HepG2 (cell line): ENCODE measurements at regions not wholly inside any gene's neighbourhood (a gene's known extent, or its start where the extent isn't known, plus 50 kb on each side); places are given as distances from the start of the nearest gene placed in this dataset.
A peak's percentile ranks its signal among the peaks of the same experiment; 100 is the strongest.

ENCODE experiments used
- ATAC-seq: fragments of 200-7000 bp; cut with Tn5 transposase; 3 replicates; pipeline ENCODE4 v1.9.1; 2020; ENCODE audit warnings: mild to moderate bottlenecking, moderate library complexity
- BruUV-seq: library from RNA; stranded (reverse); fragments of 400-500 nt; replicated peaks from 2 replicates; lab custom pipeline; 2021; lab: Mats Ljungman, UMichigan
- CTCF ChIA-PET: fragments of 300-600 bp; formaldehyde crosslinking; extraction: SDS; loops from one replicate; lab custom pipeline; 2021; ENCODE audit warnings: low total read pairs, inconsistent platforms, low intra/inter-chr PET ratio; lab: Yijun Ruan, JAX
- POLR2A ChIA-PET: fragments of 350-600 bp; sonication (Branson Sonifier 250); formaldehyde crosslinking; loops from one replicate; lab custom pipeline; 2020; ENCODE audit warnings: antibody characterized with exemption, inconsistent platforms; lab: Yijun Ruan, JAX
- DNase-seq: peaks from one replicate; pipeline ENCODE4 v3.0.0-alpha.2; 2015; ENCODE audit warnings: low spot score
- FAIRE-seq: peaks from 3 replicates; lab custom pipeline; 2011; peaks lifted over from hg19 to GRCh38; lab: Jason Lieb, UNC
- H2AFZ ChIP-seq: one replicate; pipeline ENCODE4 v1.6.1; 2011; ENCODE audit warnings: low read length, inconsistent platforms
- H3K27ac ChIP-seq: fragments of 300-600 bp; 3 replicates; pipeline ENCODE4 v1.8.0; 2011; ENCODE audit warnings: mixed run types, mild to moderate bottlenecking, mixed read lengths, low read length, inconsistent platforms; ENCODE audit not compliant: insufficient read depth; ENCODE audit errors: extremely low read length
- H3K27me3 ChIP-seq, 2 experiments: fragments of 200-600 bp in 1 of 2; 2 replicates in 1 of 2; 3 replicates in 1 of 2; pipeline versions ENCODE4 v1.6.0 to v1.8.0; 2011; ENCODE audit warnings: low read length in 2 of 2, mild to moderate bottlenecking in 2 of 2, moderate library complexity in 2 of 2, inconsistent platforms in 1 of 2; ENCODE audit not compliant: insufficient read depth in 2 of 2, control insufficient read depth in 1 of 2
- H3K36me3 ChIP-seq, 2 experiments: fragments of 200-600 bp in 1 of 2; replicated peaks in 1 of 2; 2 replicates in 1 of 2; 3 replicates in 1 of 2; pipeline versions ENCODE4 v1.5.1 to v1.8.0; 2011; ENCODE audit warnings: low read length in 2 of 2, inconsistent platforms in 1 of 2; ENCODE audit not compliant: insufficient read depth in 2 of 2, control insufficient read depth in 1 of 2
- H3K4me1 ChIP-seq: 2 replicates; pipeline ENCODE4 v1.5.1; 2012; ENCODE audit warnings: low read length, inconsistent platforms; ENCODE audit not compliant: insufficient read depth
- H3K4me2 ChIP-seq: 2 replicates; pipeline ENCODE4 v1.6.0; 2011; ENCODE audit warnings: low read depth, low read length, inconsistent platforms
- H3K4me3 ChIP-seq, 3 experiments: fragments of 200-600 bp in 1 of 3; sonication (generic), shearing (Covaris generic) in 1 of 3; replicated peaks in 1 of 3; 2 replicates each; pipeline ENCODE4 v1.5.1; 2011 to 2016; ENCODE audit warnings: low read length in 3 of 3, inconsistent platforms in 2 of 3, low read depth in 2 of 3, mild to moderate bottlenecking in 2 of 3, control low read depth in 1 of 3, mixed read lengths in 1 of 3; ENCODE audit not compliant: insufficient read depth in 1 of 3
- H3K79me2 ChIP-seq: one replicate; pipeline ENCODE4 v1.6.1; 2011; ENCODE audit warnings: low read length, inconsistent platforms; ENCODE audit not compliant: insufficient read depth
- H3K9ac ChIP-seq: 2 replicates; pipeline ENCODE4 v1.6.0; 2011; ENCODE audit warnings: mild to moderate bottlenecking, low read depth, low read length, inconsistent platforms; ENCODE audit not compliant: insufficient read depth
- H3K9me3 ChIP-seq: 2 replicates; pipeline ENCODE4 v1.5.1; 2012; ENCODE audit warnings: mild to moderate bottlenecking, low read length
- H4K20me1 ChIP-seq: 2 replicates; pipeline ENCODE4 v1.6.0; 2011; ENCODE audit warnings: inconsistent platforms, mild to moderate bottlenecking, low read length, moderate library complexity; ENCODE audit not compliant: insufficient read depth
- CC2D1A ChIP-seq: sonication (generic); formaldehyde crosslinking; IDR thresholded peaks from 2 replicates; pipeline ENCODE4 v1.8.1; 2023; ENCODE audit warnings: mild to moderate bottlenecking, missing genetic modification reagents
- GZF1 ChIP-seq: sonication (generic); formaldehyde crosslinking; IDR thresholded peaks from 2 replicates; pipeline ENCODE4 v1.5.1; 2020; ENCODE audit warnings: mild to moderate bottlenecking, missing genetic modification reagents
- HIVEP1 ChIP-seq: sonication (generic); formaldehyde crosslinking; IDR thresholded peaks from 2 replicates; pipeline ENCODE4 v1.4.0; 2020; ENCODE audit warnings: mild to moderate bottlenecking, missing genetic modification reagents
- MED1 ChIP-seq: sonication (generic); formaldehyde crosslinking; IDR thresholded peaks from 2 replicates; pipeline ENCODE4 v1.4.0; 2020; ENCODE audit warnings: missing genetic modification reagents
- MED8 ChIP-seq: sonication (generic); formaldehyde crosslinking; IDR thresholded peaks from 2 replicates; pipeline ENCODE4 v1.8.1; 2023; ENCODE audit warnings: mild to moderate bottlenecking, missing genetic modification reagents; ENCODE audit not compliant: insufficient replicate concordance
- RFXANK ChIP-seq: IDR thresholded peaks from 2 replicates; pipeline ENCODE4 v1.6.1; 2016
- SP5 ChIP-seq: IDR thresholded peaks from 2 replicates; pipeline ENCODE4 v1.6.1; 2016; ENCODE audit warnings: low read depth, borderline replicate concordance
- TP53 ChIP-seq: sonication (generic); formaldehyde crosslinking; conservative IDR thresholded peaks from 2 replicates; pipeline ENCODE4 v1.4.0; 2020; ENCODE audit warnings: missing genetic modification reagents
- ZNF260 ChIP-seq: sonication (generic); formaldehyde crosslinking; IDR thresholded peaks from 2 replicates; pipeline ENCODE4 v1.4.0; 2020; ENCODE audit warnings: missing genetic modification reagents, low read depth, mild to moderate bottlenecking, borderline replicate concordance
- ZNF296 ChIP-seq: sonication (generic); formaldehyde crosslinking; conservative IDR thresholded peaks from 2 replicates; pipeline ENCODE4 v1.5.0; 2020; ENCODE audit warnings: mild to moderate bottlenecking, missing genetic modification reagents
- ZNF615 ChIP-seq: sonication (generic); formaldehyde crosslinking; IDR thresholded peaks from 2 replicates; pipeline ENCODE4 v1.5.0; 2020; ENCODE audit warnings: mild to moderate bottlenecking, missing genetic modification reagents, borderline replicate concordance
- ZNF737 ChIP-seq: sonication (generic); formaldehyde crosslinking; IDR thresholded peaks from 2 replicates; pipeline ENCODE4 v1.5.0; 2020; ENCODE audit warnings: missing genetic modification reagents, mild to moderate bottlenecking, borderline replicate concordance
- WGBS: methylation state at CpG from one replicate; pipeline ENCODE4 v1.1.6; 2017; ENCODE audit warnings: low lambda C conversion rate; 5-methylcytosine and 5-hydroxymethylcytosine counted together
- in situ Hi-C: cut with HindIII; loops from 2 replicates; pipeline ENCODE4 v1.10.0; 2017; ENCODE audit warnings: low pct_unique_long_range_greater_than_20kb; ENCODE audit not compliant: extremely low pct_ligation_motif_present
- intact Hi-C: fragments of 100-400 bp; cut with micrococcal nuclease; formaldehyde crosslinking; loops from one replicate; pipeline ENCODE4 v1.10.0; 2022; ENCODE audit not compliant: unreplicated experiment
- TF ChIP-seq, protein P1 (sequence below): sonication (generic); formaldehyde crosslinking; IDR thresholded peaks from 2 replicates; pipeline ENCODE4 v1.4.0; 2020; ENCODE audit warnings: missing genetic modification reagents, borderline replicate concordance
- TF ChIP-seq, protein P2 (sequence below): sonication (generic); formaldehyde crosslinking; IDR thresholded peaks from 2 replicates; pipeline ENCODE4 v1.5.1; 2020; ENCODE audit warnings: mild to moderate bottlenecking, moderate library complexity, missing genetic modification reagents

DNA sequence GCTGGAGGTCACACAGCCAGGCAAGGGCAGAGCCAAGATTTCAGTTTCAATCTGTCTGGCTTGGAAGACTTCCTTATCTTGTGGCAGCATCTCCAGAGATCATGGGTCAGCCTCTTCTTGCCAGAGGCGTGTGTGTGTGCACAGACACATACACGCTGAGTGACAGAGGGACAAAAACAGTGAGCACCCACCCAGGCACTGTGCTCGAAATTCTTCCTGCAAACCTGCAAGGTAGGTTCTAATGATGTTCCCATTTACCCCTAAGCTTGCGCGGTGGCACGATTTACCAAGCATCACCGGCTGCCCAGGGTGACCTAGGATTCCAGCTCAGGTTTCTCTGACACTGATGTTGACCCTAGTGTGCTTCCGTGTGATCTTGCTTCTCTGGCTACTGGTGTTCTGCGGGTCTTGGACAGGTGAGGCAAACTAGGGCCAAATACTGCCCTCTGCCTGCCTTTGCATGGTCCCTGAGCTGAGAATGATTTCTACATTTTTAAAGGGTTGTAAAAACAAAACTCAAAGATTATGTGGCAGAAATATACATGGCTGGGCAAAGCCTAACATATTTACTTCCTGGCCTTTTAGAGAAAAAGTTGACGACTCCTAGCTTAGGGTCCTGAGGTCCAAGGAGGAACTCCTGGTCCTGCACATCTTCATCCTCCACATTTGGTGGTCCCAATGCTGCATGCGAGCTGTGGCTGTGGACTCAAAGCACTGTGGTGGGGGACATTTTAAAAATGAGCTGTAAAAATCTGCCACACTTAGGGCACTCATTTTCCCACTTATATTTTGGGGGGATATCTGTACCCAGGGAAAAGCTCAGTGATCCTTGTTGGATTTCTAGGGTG lies 268.5 kb downstream of the RPS24 start (continued):
- TF ChIP-seq GZF1 (0 out of 2 replicates have a peak, but pooled peaks have one; percentile 42), MED1 (CRISPR knock-in tag) (no peak)

DNA sequence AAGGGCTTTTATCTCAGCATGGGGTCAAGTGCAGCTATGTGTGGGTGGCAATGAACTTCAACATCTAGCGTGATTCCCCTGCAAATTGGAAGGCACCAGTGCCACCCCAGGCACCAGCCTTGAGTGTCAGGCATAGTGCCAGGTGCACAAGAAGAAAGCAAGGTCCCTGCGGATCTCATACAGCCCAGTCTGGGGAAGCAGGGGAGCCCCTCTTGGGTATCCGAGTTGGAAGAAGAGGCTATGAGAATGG lies 269.0 kb downstream of the RPS24 start:
- Histone ChIP-seq H3K9me3 (no peaks in the 10 kb centered on the region), H3K27ac (peak overlapping the region; percentile 45), H3K4me3 (peak overlapping the region; percentile 60 to 89 (median 61)), H2AFZ (no peak overlapping the region), H3K79me2 (no peaks in the 10 kb centered on the region), H3K4me1 (peaks cover 16% of the 10 kb centered on the region), H3K36me3 (no peaks in the 10 kb centered on the region), H3K27me3 (peaks cover 0 to 2% of the 10 kb centered on the region in 2 experiments; a peak in 2 of 5 replicates), H4K20me1 (no peaks in the 10 kb centered on the region), H3K9ac (peak overlapping the region; percentile 75), H3K4me2 (peak overlapping the region; percentile 96)
- WGBS, result 0% methylated on average over 3 of the region's 3 CpGs
- TSS peak; percentile 49 for BruUV-seq
- DNase-seq, result no peak
- in situ Hi-C loops (no loop called here), intact Hi-C loops (loop anchor here (10.0 kb wide), 2 partner anchors 258 to 282 kb away; no protein-coding TSS in a partner anchor)
- ChIA-PET POLR2A (interaction anchor here (1.5 kb wide), 1 partner anchor 218 kb away, joined by 3 read pairs; no protein-coding TSS in a partner anchor), CTCF (interaction anchor here (1.7 kb wide), 1 partner anchor 355 kb away, joined by 5 read pairs; no protein-coding TSS in a partner anchor)
- ATAC-seq, result no peak
- no peak for FAIRE-seq
- no peak for TF ChIP-seq TP53
- 0 out of 2 replicates have a peak, but pooled peaks have one; percentile 46 for TF ChIP-seq ZNF737 (CRISPR knock-in tag)
- 0 out of 2 replicates have a peak, but pooled peaks have one; percentile 52 for TF ChIP-seq ZNF296
- TF ChIP-seq CC2D1A (CRISPR knock-in tag), result no peak
- TF ChIP-seq, protein P1, sequence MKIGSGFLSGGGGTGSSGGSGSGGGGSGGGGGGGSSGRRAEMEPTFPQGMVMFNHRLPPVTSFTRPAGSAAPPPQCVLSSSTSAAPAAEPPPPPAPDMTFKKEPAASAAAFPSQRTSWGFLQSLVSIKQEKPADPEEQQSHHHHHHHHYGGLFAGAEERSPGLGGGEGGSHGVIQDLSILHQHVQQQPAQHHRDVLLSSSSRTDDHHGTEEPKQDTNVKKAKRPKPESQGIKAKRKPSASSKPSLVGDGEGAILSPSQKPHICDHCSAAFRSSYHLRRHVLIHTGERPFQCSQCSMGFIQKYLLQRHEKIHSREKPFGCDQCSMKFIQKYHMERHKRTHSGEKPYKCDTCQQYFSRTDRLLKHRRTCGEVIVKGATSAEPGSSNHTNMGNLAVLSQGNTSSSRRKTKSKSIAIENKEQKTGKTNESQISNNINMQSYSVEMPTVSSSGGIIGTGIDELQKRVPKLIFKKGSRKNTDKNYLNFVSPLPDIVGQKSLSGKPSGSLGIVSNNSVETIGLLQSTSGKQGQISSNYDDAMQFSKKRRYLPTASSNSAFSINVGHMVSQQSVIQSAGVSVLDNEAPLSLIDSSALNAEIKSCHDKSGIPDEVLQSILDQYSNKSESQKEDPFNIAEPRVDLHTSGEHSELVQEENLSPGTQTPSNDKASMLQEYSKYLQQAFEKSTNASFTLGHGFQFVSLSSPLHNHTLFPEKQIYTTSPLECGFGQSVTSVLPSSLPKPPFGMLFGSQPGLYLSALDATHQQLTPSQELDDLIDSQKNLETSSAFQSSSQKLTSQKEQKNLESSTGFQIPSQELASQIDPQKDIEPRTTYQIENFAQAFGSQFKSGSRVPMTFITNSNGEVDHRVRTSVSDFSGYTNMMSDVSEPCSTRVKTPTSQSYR (CRISPR knock-in tag), result 0 out of 2 replicates have a peak, but pooled peaks have one; percentile 4
- 0 out of 2 replicates have a peak, but pooled peaks have one; percentile 61 for TF ChIP-seq HIVEP1 (CRISPR knock-in tag)
- no peak for TF ChIP-seq RFXANK (CRISPR knock-in tag)
- no peak for TF ChIP-seq SP5 (CRISPR knock-in tag)
- no peak for TF ChIP-seq ZNF260
- TF ChIP-seq ZNF615, result 0 out of 2 replicates have a peak, but pooled peaks have one; percentile 26
- TF ChIP-seq, protein P2, sequence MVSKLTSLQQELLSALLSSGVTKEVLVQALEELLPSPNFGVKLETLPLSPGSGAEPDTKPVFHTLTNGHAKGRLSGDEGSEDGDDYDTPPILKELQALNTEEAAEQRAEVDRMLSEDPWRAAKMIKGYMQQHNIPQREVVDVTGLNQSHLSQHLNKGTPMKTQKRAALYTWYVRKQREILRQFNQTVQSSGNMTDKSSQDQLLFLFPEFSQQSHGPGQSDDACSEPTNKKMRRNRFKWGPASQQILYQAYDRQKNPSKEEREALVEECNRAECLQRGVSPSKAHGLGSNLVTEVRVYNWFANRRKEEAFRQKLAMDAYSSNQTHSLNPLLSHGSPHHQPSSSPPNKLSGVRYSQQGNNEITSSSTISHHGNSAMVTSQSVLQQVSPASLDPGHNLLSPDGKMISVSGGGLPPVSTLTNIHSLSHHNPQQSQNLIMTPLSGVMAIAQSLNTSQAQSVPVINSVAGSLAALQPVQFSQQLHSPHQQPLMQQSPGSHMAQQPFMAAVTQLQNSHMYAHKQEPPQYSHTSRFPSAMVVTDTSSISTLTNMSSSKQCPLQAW (CRISPR knock-in tag), result 0 out of 2 replicates have a peak, but pooled peaks have one; percentile 8
- peak; percentile 19 for TF ChIP-seq MED8 (CRISPR knock-in tag)
